OCI-LY7 (cell line): ENCODE measurements at regions not wholly inside any gene's neighbourhood (a gene's known extent, or its start where the extent isn't known, plus 50 kb on each side); places are given as distances from the start of the nearest gene placed in this dataset.
"Not testable (repeated sequence)": the region's sequence is repeated elsewhere in the genome, so short reads cannot be mapped to it uniquely, and the experiment has no call there.

Experiments
- BruUV-seq: library from RNA; stranded (reverse); fragments of 400-500 nt; replicated peaks from 2 replicates; lab custom pipeline; 2021; lab: Mats Ljungman, UMichigan
- CTCF ChIA-PET: fragments of 300-600 bp; sonication (Branson Sonifier 250); formaldehyde crosslinking; loops from one replicate; lab custom pipeline; 2022; ENCODE audit warnings: antibody characterized with exemption; ENCODE audit not compliant: unreplicated experiment; lab: Charles Lee
- POLR2A ChIA-PET: fragments of 300-600 bp; sonication (Branson Sonifier 250); formaldehyde crosslinking; loops from one replicate; lab custom pipeline; 2022; ENCODE audit warnings: antibody characterized with exemption; lab: Charles Lee
- DNase-seq: peaks from one replicate; pipeline ENCODE4 v3.0.0-alpha.2; 2015; ENCODE audit warnings: low spot score
- H2AFZ ChIP-seq: fragments of 200-600 bp; sonication (generic), shearing (Covaris generic); 2 replicates; pipeline ENCODE4 v1.6.1; 2014; ENCODE audit warnings: mild to moderate bottlenecking, antibody characterized with exemption, low read length, moderate library complexity
- H3K27ac ChIP-seq: fragments of 200-600 bp; sonication (generic); 2 replicates; pipeline ENCODE4 v1.5.1; 2014; ENCODE audit warnings: mixed run types, low read depth, mild to moderate bottlenecking, moderate library complexity, low read length, inconsistent platforms; ENCODE audit not compliant: poor library complexity, severe bottlenecking
- H3K36me3 ChIP-seq: fragments of 200-600 bp; sonication (generic); 2 replicates; pipeline ENCODE4 v1.6.1; 2014; ENCODE audit warnings: mild to moderate bottlenecking, antibody characterized with exemption, low read length, moderate library complexity, mixed read lengths; ENCODE audit not compliant: insufficient read depth
- H3K4me1 ChIP-seq: fragments of 200-600 bp; sonication (generic); 2 replicates; pipeline ENCODE4 v1.5.1; 2014; ENCODE audit warnings: mild to moderate bottlenecking, low read length; ENCODE audit not compliant: insufficient read depth, poor library complexity, severe bottlenecking
- H3K4me2 ChIP-seq: fragments of 200-600 bp; sonication (generic); 2 replicates; pipeline ENCODE4 v1.6.1; 2014; ENCODE audit warnings: mild to moderate bottlenecking, low read length
- H3K4me3 ChIP-seq: fragments of 200-600 bp; sonication (generic); 2 replicates; pipeline ENCODE4 v1.5.1; 2014; ENCODE audit warnings: mild to moderate bottlenecking, low read depth, low read length; ENCODE audit not compliant: poor library complexity, severe bottlenecking
- H3K79me2 ChIP-seq: fragments of 200-600 bp; sonication (generic); 2 replicates; pipeline ENCODE4 v1.6.1; 2016; ENCODE audit warnings: low read depth, mild to moderate bottlenecking, low read length, moderate library complexity, mixed read lengths; ENCODE audit not compliant: insufficient read depth
- H3K9me2 ChIP-seq: fragments of 200-600 bp; sonication (generic); 2 replicates; pipeline ENCODE4 v1.6.1; 2016; ENCODE audit warnings: mild to moderate bottlenecking, low read length, mixed read lengths; ENCODE audit not compliant: insufficient read depth
- H3K9me3 ChIP-seq: fragments of 200-600 bp; sonication (generic); 2 replicates; pipeline ENCODE4 v1.6.1; 2014; ENCODE audit warnings: mild to moderate bottlenecking, mixed run types, low read length, mixed read lengths
- H4K20me1 ChIP-seq: fragments of 200-600 bp; sonication (generic); 2 replicates; pipeline ENCODE4 v1.6.1; 2014; ENCODE audit warnings: mild to moderate bottlenecking, antibody characterized with exemption, low read length, moderate library complexity, mixed read lengths; ENCODE audit not compliant: insufficient read depth
- EZH2phosphoT487 ChIP-seq: fragments of 200-600 bp; sonication (generic); IDR thresholded peaks from 2 replicates; pipeline ENCODE4 v1.6.1; 2018; ENCODE audit warnings: low read depth, borderline replicate concordance, mild to moderate bottlenecking, mixed run types, antibody characterized with exemption, low read length, moderate library complexity, mixed read lengths
- intact Hi-C: fragments of 100-400 bp; cut with micrococcal nuclease; formaldehyde crosslinking; loops from one replicate; pipeline ENCODE4 v1.10.0; 2022; ENCODE audit not compliant: unreplicated experiment
- TF ChIP-seq, protein P1 (sequence below): fragments of 200-600 bp; sonication (generic); conservative IDR thresholded peaks from 2 replicates; pipeline ENCODE4 v1.5.1; 2014; ENCODE audit warnings: mild to moderate bottlenecking, antibody characterized with exemption, low read length, moderate library complexity, mixed read lengths

DNA sequence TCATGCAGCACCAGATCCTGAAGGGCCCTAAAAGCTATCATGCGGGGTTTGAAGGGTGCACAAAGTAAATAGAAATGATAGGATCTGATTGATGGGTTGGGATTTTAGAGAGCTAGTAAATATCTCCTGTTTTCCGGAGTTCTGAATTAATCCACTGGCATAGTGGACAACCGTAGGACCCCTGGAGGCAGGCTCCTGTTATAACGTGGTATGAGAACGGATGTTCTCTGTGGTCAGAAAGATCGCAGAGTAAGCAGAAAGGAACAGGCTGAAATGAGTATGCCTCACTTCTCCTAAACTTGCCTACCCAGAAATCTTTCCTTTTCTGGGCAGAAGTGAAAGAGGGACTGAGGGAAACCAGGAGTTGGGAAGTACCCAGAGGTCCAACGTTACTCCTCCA is 470.8 kb downstream of the AJAP1 start:
- no peak overlapping the region for H3K4me2 ChIP-seq
- ChIA-PET POLR2A (interaction anchor here (0.6 kb wide), 1 partner anchor 101 kb away, joined by 5 read pairs; no protein-coding TSS in a partner anchor), CTCF (no interaction called here)
- H3K4me1 ChIP-seq = no peaks in the 10 kb centered on the region
- intact Hi-C loops = no loop called here
- TF ChIP-seq, protein P1, sequence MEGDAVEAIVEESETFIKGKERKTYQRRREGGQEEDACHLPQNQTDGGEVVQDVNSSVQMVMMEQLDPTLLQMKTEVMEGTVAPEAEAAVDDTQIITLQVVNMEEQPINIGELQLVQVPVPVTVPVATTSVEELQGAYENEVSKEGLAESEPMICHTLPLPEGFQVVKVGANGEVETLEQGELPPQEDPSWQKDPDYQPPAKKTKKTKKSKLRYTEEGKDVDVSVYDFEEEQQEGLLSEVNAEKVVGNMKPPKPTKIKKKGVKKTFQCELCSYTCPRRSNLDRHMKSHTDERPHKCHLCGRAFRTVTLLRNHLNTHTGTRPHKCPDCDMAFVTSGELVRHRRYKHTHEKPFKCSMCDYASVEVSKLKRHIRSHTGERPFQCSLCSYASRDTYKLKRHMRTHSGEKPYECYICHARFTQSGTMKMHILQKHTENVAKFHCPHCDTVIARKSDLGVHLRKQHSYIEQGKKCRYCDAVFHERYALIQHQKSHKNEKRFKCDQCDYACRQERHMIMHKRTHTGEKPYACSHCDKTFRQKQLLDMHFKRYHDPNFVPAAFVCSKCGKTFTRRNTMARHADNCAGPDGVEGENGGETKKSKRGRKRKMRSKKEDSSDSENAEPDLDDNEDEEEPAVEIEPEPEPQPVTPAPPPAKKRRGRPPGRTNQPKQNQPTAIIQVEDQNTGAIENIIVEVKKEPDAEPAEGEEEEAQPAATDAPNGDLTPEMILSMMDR = no peak
- TF ChIP-seq EZH2phosphoT487 = no peak
- H2AFZ ChIP-seq = no peak overlapping the region
- no peak for DNase-seq
- no peak overlapping the region for H3K27ac ChIP-seq
- no peaks in the 10 kb centered on the region for H4K20me1 ChIP-seq
- no peak overlapping the region for H3K4me3 ChIP-seq
- H3K9me2 ChIP-seq = no peaks in the 10 kb centered on the region
- H3K9me3 ChIP-seq = peaks cover 4% of the 10 kb centered on the region; the same call in 1 of the 2 replicates
- no peaks in the 10 kb centered on the region for H3K79me2 ChIP-seq
- no TSS peak for BruUV-seq
- H3K36me3 ChIP-seq = no peaks in the 10 kb centered on the region

DNA sequence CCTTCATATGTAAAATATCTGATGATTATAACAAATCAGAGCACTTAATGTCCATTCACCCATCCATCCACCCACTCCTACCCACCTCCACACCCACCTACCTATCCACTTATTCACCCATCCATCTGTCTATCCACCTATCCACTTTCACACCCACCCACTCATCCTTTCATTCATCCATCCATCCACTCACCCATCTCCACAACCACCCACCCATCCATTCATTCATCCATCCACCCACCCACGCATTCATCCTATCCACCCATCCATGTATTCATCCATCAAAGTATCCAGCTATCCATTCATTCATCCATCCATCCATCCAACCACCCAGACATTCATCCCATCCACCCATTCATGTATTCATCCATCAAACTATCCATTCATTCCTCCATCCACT is 466.1 kb downstream of the AJAP1 start:
- Histone ChIP-seq H3K9me2 (no peaks in the 10 kb centered on the region), H3K79me2 (no peaks in the 10 kb centered on the region), H3K4me3 (no peak overlapping the region), H3K9me3 (no peaks in the 10 kb centered on the region), H3K4me1 (no peaks in the 10 kb centered on the region), H3K36me3 (no peaks in the 10 kb centered on the region), H2AFZ (no peak overlapping the region), H3K4me2 (no peak overlapping the region), H4K20me1 (no peaks in the 10 kb centered on the region), H3K27ac (no peak overlapping the region)
- intact Hi-C loops = no loop called here
- CTCF ChIA-PET = no interaction called here
- no peak for DNase-seq
- no peak for TF ChIP-seq EZH2phosphoT487
- TF ChIP-seq, protein P1 = no peak
- POLR2A ChIA-PET = interaction anchor here (0.7 kb wide), 1 partner anchor 239 kb away, joined by 3 read pairs; no protein-coding TSS in a partner anchor
- no TSS peak for BruUV-seq

DNA sequence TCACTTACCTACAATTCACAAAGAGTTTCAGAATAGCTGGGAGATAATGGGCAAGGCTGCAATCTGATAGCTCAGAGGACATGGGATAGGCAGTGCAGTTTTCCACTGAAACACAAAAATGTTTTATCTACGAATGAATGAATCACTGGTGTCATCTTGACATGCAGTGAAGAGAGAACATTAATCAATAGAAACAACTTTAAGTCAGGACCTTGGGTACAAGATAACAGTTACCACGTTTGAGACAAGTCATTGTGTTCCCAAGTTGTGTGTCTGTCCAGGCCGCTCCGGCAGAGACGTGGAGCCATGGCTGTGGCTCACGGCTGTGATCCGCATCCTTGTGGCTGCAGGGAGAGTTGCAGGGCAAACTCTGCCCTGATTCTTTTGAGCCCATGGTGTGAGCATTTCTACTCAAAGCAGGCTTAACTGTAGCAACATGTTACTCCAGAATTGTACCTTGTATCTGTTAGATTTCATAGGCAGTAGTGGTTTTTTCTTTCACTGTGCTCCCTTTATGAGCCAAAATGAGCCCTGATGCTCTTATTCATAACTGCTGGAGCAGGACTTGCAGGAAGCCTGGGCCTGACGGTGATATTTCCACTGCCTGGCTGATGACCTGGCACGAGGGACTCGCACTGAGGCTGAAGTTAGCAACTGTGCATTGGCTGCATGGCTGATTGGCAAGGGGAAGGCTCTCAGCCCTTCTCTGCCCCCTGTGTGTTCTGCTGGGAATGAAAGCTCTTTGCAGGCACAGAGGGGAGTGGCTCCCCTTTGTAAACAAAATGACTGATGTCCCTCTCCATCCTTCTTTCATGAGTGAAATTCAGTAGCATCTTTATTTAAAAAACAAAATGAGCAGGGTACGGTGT is 465.2 kb downstream of the AJAP1 start:
- H2AFZ ChIP-seq = no peak overlapping the region
- BruUV-seq = no TSS peak
- POLR2A ChIA-PET = interaction anchor here (0.7 kb wide), 2 partner anchors 9 to 240 kb away, joined by 3 read pairs; no protein-coding TSS in a partner anchor

DNA sequence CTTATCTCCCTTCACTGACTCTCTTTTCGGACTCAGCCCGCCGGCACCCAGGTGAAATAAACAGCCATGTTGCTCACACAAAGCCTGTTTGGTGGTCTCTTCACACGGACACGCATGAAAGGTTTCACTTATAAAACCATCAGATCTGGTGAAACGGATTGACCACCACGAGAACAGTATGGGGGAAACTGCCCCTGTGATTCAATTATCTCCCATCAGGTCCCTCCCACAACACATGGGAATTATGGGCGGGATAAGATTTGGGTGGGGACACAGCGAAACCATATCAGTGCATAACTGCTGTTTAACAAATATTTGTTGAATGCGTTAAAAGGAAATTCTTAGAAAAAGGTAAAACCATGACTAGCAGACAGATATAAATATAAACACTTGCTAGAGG is 464.4 kb downstream of the AJAP1 start:
- H3K9me2 ChIP-seq, H4K20me1 ChIP-seq, CTCF ChIA-PET, H3K27ac ChIP-seq, POLR2A ChIA-PET, H3K9me3 ChIP-seq, H3K4me2 ChIP-seq, H3K79me2 ChIP-seq, BruUV-seq, DNase-seq, H3K4me3 ChIP-seq, H3K4me1 ChIP-seq, H3K36me3 ChIP-seq, H2AFZ ChIP-seq: not testable (repeated sequence)
- intact Hi-C loops = loop anchor here (1.0 kb wide), 1 partner anchor 29 kb away; no protein-coding TSS in a partner anchor

More for the DNA sequence above, 465.2 kb downstream of the AJAP1 start:
- DNase-seq = no peak
- no peaks in the 10 kb centered on the region for H3K79me2 ChIP-seq
- no peak overlapping the region for H3K27ac ChIP-seq
- no peaks in the 10 kb centered on the region for H3K9me3 ChIP-seq
- no peak overlapping the region for H3K4me2 ChIP-seq
- no peak overlapping the region for H3K4me3 ChIP-seq
- TF ChIP-seq, protein P1 = no peak
- TF ChIP-seq EZH2phosphoT487 = no peak
- intact Hi-C loops = no loop called here
- CTCF ChIA-PET = no interaction called here
- no peaks in the 10 kb centered on the region for H3K9me2 ChIP-seq
- no peaks in the 10 kb centered on the region for H4K20me1 ChIP-seq
- H3K36me3 ChIP-seq = no peaks in the 10 kb centered on the region
- H3K4me1 ChIP-seq = no peaks in the 10 kb centered on the region
